GM12892 (cell line): ENCODE measurements at regions not wholly inside any gene's neighbourhood (a gene's known extent, or its start where the extent isn't known, plus 50 kb on each side); places are given as distances from the start of the nearest gene placed in this dataset.

Source experiments
- POLR2A ChIP-seq: IDR thresholded peaks from 2 replicates; pipeline ENCODE4 v1.6.1; 2011; ENCODE audit warnings: low read depth, low read length, control low read depth
- POLR2AphosphoS5 ChIP-seq: IDR thresholded peaks from 2 replicates; pipeline ENCODE4 v1.6.1; 2011; ENCODE audit warnings: low read depth, low read length, control low read depth

DNA sequence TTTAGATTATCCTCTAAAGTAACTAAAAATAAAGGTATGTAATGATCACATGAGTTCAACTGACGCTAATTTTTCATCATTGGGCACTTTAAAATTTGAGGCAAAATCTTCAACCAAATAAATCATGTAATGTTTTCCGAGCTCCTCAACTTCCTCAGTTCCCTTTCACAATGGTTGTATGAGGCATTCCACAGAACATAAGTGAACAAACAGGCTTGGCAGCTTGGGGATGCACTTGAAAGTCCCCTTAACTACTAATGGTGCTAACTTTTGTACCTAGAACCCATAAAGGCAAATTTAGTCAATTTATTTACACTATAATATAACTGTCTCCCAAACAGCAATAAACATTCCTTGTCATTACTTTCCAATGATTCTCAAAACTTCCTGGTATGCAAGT is 1137.9 kb downstream of the ROBO2 start:
- TF ChIP-seq POLR2A (no peak), POLR2AphosphoS5 (no peak)
